T-cell (primary cell): ENCODE measurements at regions not wholly inside any gene's neighbourhood (a gene's known extent, or its start where the extent isn't known, plus 50 kb on each side); places are given as distances from the start of the nearest gene placed in this dataset.

Experiments used
- ATAC-seq, 4 experiments: fragments of 200-7000 bp in 3 of 4; fragments of 150-1000 bp in 1 of 4; cut with Tn5 transposase; replicated peaks in 1 of 4; 1 replicate in 3 of 4; 2 replicates in 1 of 4; pipeline ENCODE4 v1.10.0; 2021; ENCODE audit warnings: moderate library complexity in 3 of 4, mild to moderate bottlenecking in 2 of 4, moderate number of reproducible peaks in 1 of 4
- CTCF ChIA-PET, 2 donors: fragments of 300-600 bp; sonication (Branson Sonifier 250); formaldehyde crosslinking; loops; one replicate each; lab custom pipeline; 2022; ENCODE audit warnings: antibody characterized with exemption in 2 of 2; lab: Charles Lee
- POLR2A ChIA-PET, 2 donors: fragments of 300-600 bp; sonication (Branson Sonifier 250); formaldehyde crosslinking; loops; one replicate each; lab custom pipeline; 2022; ENCODE audit warnings: antibody characterized with exemption in 2 of 2; lab: Charles Lee
- DNase-seq, 35 experiments: peaks; one replicate each; pipeline versions ENCODE4 v3.0.0 to v3.0.0-alpha.2; 2013 to 2023
- H3K27ac ChIP-seq: one replicate; pipeline ENCODE4 v1.5.1; 2013; ENCODE audit warnings: low read length
- H3K27me3 ChIP-seq, 2 experiments: replicated peaks in 1 of 2; 1 replicate in 1 of 2; 2 replicates in 1 of 2; pipeline versions ENCODE4 v1.6.1 to v1.7.0; 2013; ENCODE audit warnings: low read length in 1 of 2, mixed read lengths in 1 of 2; ENCODE audit not compliant: control insufficient read depth in 2 of 2, insufficient read depth in 2 of 2; ENCODE audit errors: extremely low read depth in 1 of 2
- H3K36me3 ChIP-seq, 2 donors: 1 replicate in 1 of 2; 2 replicates in 1 of 2; pipeline versions ENCODE4 v1.6.1 to v1.7.0; 2013; ENCODE audit warnings: low read length in 1 of 2; ENCODE audit not compliant: control insufficient read depth in 2 of 2, insufficient read depth in 1 of 2; ENCODE audit errors: extremely low read depth in 1 of 2
- H3K4me1 ChIP-seq, 2 experiments: 1 replicate in 1 of 2; 2 replicates in 1 of 2; pipeline versions ENCODE4 v1.6.1 to v1.7.0; 2013; ENCODE audit warnings: low read length in 2 of 2, mixed read lengths in 1 of 2; ENCODE audit not compliant: insufficient read depth in 2 of 2, control insufficient read depth in 1 of 2; ENCODE audit errors: extremely low read depth in 1 of 2
- H3K4me3 ChIP-seq, 2 donors: 1 replicate in 1 of 2; 2 replicates in 1 of 2; pipeline versions ENCODE4 v1.5.1 to v1.7.0; 2013; ENCODE audit warnings: mild to moderate bottlenecking in 2 of 2, low read length in 1 of 2, moderate library complexity in 1 of 2; ENCODE audit not compliant: control insufficient read depth in 1 of 2; ENCODE audit errors: extremely low read depth in 1 of 2
- H3K9me3 ChIP-seq: 2 replicates; pipeline ENCODE4 v1.7.0; 2013
- H3K27ac Mint-ChIP-seq, 2 donors: one replicate each; pipeline ENCODE4 v1.8.0; 2020 to 2021; ENCODE audit warnings: mild to moderate bottlenecking in 2 of 2, mixed read lengths in 2 of 2
- H3K27me3 Mint-ChIP-seq, 2 donors: one replicate each; pipeline ENCODE4 v1.8.0; 2021 to 2022; ENCODE audit warnings: mixed read lengths in 2 of 2
- H3K36me3 Mint-ChIP-seq: one replicate; pipeline ENCODE4 v1.8.0; 2021; ENCODE audit warnings: mixed read lengths
- H3K4me1 Mint-ChIP-seq, 3 donors: one replicate each; pipeline ENCODE4 v1.8.0; 2020 to 2022; ENCODE audit warnings: mixed read lengths in 3 of 3, mild to moderate bottlenecking in 1 of 3
- H3K4me3 Mint-ChIP-seq, 3 donors: one replicate each; pipeline ENCODE4 v1.8.0; 2020 to 2022; ENCODE audit warnings: mild to moderate bottlenecking in 3 of 3, mixed read lengths in 3 of 3, moderate library complexity in 3 of 3
- H3K9me3 Mint-ChIP-seq, 3 donors: one replicate each; pipeline ENCODE4 v1.8.0; 2020 to 2022; ENCODE audit warnings: mixed read lengths in 3 of 3
- WGBS: methylation state at CpG from one replicate; pipeline ENCODE4 v1.1.5; 2013; ENCODE audit warnings: missing lambda C conversion rate; ENCODE audit not compliant: insufficient coverage; 5-methylcytosine and 5-hydroxymethylcytosine counted together

- H3K4me1 ChIP-seq = no peaks in the 10 kb centered on the region
- H3K36me3 ChIP-seq = no peaks in the 10 kb centered on the region
- DNase-seq = no peak
- ATAC-seq = no peak
- no peak overlapping the region for H3K4me3 ChIP-seq
- peaks cover 0 to 4% of the 10 kb centered on the region in 2 donors for H3K27me3 Mint-ChIP-seq
- no peaks in the 10 kb centered on the region for H3K9me3 Mint-ChIP-seq
- H3K27ac Mint-ChIP-seq = no peak overlapping the region
- H3K4me3 Mint-ChIP-seq = no peak overlapping the region
- ChIA-PET POLR2A (no interaction called here), CTCF (no interaction called here)
- 71% methylated on average over 16 of the region's 21 CpGs for WGBS
- H3K36me3 Mint-ChIP-seq = no peaks in the 10 kb centered on the region
- H3K4me1 Mint-ChIP-seq = no peaks in the 10 kb centered on the region
- peaks cover 0 to 28% of the 10 kb centered on the region in 2 experiments for H3K27me3 ChIP-seq
- no peaks in the 10 kb centered on the region for H3K9me3 ChIP-seq
- H3K27ac ChIP-seq = no peak overlapping the region
Measured at GRCh38 chr10:131683281-131683861, 217.4 kb upstream of the PPP2R2D start.

- Histone ChIP-seq H3K27me3 (peaks cover 0 to 28% of the 10 kb centered on the region in 2 experiments), H3K4me3 (no peak overlapping the region), H3K36me3 (no peaks in the 10 kb centered on the region), H3K27ac (no peak overlapping the region), H3K9me3 (no peaks in the 10 kb centered on the region), H3K4me1 (no peaks in the 10 kb centered on the region)
- peaks cover 0 to 4% of the 10 kb centered on the region in 2 donors for H3K27me3 Mint-ChIP-seq
- no peaks in the 10 kb centered on the region for H3K4me1 Mint-ChIP-seq
- DNase-seq = no peak
- H3K36me3 Mint-ChIP-seq = no peaks in the 10 kb centered on the region
- ChIA-PET CTCF (no interaction called here), POLR2A (no interaction called here)
- H3K9me3 Mint-ChIP-seq = no peaks in the 10 kb centered on the region
- no peak for ATAC-seq
- no peak overlapping the region for H3K4me3 Mint-ChIP-seq
- WGBS = 83% methylated on average over 8 of the region's 12 CpGs
- H3K27ac Mint-ChIP-seq = no peak overlapping the region
Measured at GRCh38 chr10:131683941-131684340, 216.9 kb upstream of the PPP2R2D start.

GRCh38 chr10:131685007-131685406 lies 215.8 kb upstream of the PPP2R2D start:
- Mint-ChIP-seq H3K27ac (no peak overlapping the region), H3K4me1 (no peaks in the 10 kb centered on the region), H3K9me3 (no peaks in the 10 kb centered on the region), H3K4me3 (no peak overlapping the region), H3K36me3 (no peaks in the 10 kb centered on the region), H3K27me3 (peaks cover 0 to 4% of the 10 kb centered on the region in 2 donors)
- ChIA-PET POLR2A (no interaction called here), CTCF (no interaction called here)
- Histone ChIP-seq H3K4me3 (no peak overlapping the region), H3K27ac (no peak overlapping the region), H3K9me3 (no peaks in the 10 kb centered on the region), H3K36me3 (no peaks in the 10 kb centered on the region), H3K27me3 (peaks cover 0 to 24% of the 10 kb centered on the region in 2 experiments), H3K4me1 (no peaks in the 10 kb centered on the region)
- 63% methylated on average over 6 of the region's 7 CpGs for WGBS
- DNase-seq (no peak), ATAC-seq (no peak)

GRCh38 chr10:131685576-131685975 lies 215.2 kb upstream of the PPP2R2D start:
- ChIA-PET POLR2A (no interaction called here), CTCF (no interaction called here)
- Histone ChIP-seq H3K4me3 (no peak overlapping the region), H3K4me1 (no peaks in the 10 kb centered on the region), H3K27me3 (peaks cover 0 to 23% of the 10 kb centered on the region in 2 experiments), H3K36me3 (no peaks in the 10 kb centered on the region), H3K27ac (no peak overlapping the region), H3K9me3 (no peaks in the 10 kb centered on the region)
- no peak for ATAC-seq
- WGBS = 81% methylated on average over 10 of the region's 10 CpGs
- no peaks in the 10 kb centered on the region for H3K9me3 Mint-ChIP-seq
- H3K4me1 Mint-ChIP-seq = no peaks in the 10 kb centered on the region
- DNase-seq = no peak
- H3K4me3 Mint-ChIP-seq = no peak overlapping the region
- H3K27me3 Mint-ChIP-seq = peaks cover 0 to 4% of the 10 kb centered on the region in 2 donors
- H3K27ac Mint-ChIP-seq = no peak overlapping the region
- no peaks in the 10 kb centered on the region for H3K36me3 Mint-ChIP-seq

- WGBS = 29% methylated on average over 7 of the region's 17 CpGs
- POLR2A ChIA-PET = no interaction called here
- H3K4me1 ChIP-seq = no peaks in the 10 kb centered on the region
- Mint-ChIP-seq H3K27ac (no peak overlapping the region), H3K9me3 (no peaks in the 10 kb centered on the region), H3K4me3 (no peak overlapping the region), H3K4me1 (no peaks in the 10 kb centered on the region), H3K36me3 (no peaks in the 10 kb centered on the region), H3K27me3 (peaks cover 0 to 6% of the 10 kb centered on the region in 2 donors)
- H3K27ac ChIP-seq = no peak overlapping the region
- CTCF ChIA-PET = no interaction called here
- no peaks in the 10 kb centered on the region for H3K9me3 ChIP-seq
- peaks cover 0 to 19% of the 10 kb centered on the region in 2 experiments for H3K27me3 ChIP-seq
- no peak overlapping the region for H3K4me3 ChIP-seq
- H3K36me3 ChIP-seq = no peaks in the 10 kb centered on the region
- no peak for ATAC-seq
- no peak for DNase-seq
Measured at GRCh38 chr10:131686781-131687420, 213.9 kb upstream of the PPP2R2D start.

- DNase-seq = no peak
- Mint-ChIP-seq H3K36me3 (no peaks in the 10 kb centered on the region), H3K4me1 (no peaks in the 10 kb centered on the region), H3K27ac (no peak overlapping the region), H3K27me3 (peaks cover 3 to 8% of the 10 kb centered on the region in 2 donors), H3K9me3 (no peaks in the 10 kb centered on the region), H3K4me3 (no peak overlapping the region)
- no peaks in the 10 kb centered on the region for H3K4me1 ChIP-seq
- no peaks in the 10 kb centered on the region for H3K9me3 ChIP-seq
- H3K27ac ChIP-seq = no peak overlapping the region
- ChIA-PET CTCF (no interaction called here), POLR2A (no interaction called here)
- peaks cover 0 to 17% of the 10 kb centered on the region in 2 experiments for H3K27me3 ChIP-seq
- 29% methylated on average over 1 of the region's 1 CpG for WGBS
- no peak for ATAC-seq
- no peak overlapping the region for H3K4me3 ChIP-seq
- no peaks in the 10 kb centered on the region for H3K36me3 ChIP-seq
Measured at GRCh38 chr10:131688304-131688703, 212.5 kb upstream of the PPP2R2D start.
